Muscle layer of duodenum (tissue), 2 donors: ENCODE measurements at regions not wholly inside any gene's neighbourhood (a gene's known extent, or its start where the extent isn't known, plus 50 kb on each side); places are given as distances from the start of the nearest gene placed in this dataset.

ENCODE experiments used
- H3K27ac ChIP-seq: one replicate; pipeline ENCODE4 v1.7.0; 2013; ENCODE audit warnings: mild to moderate bottlenecking, low read length
- H3K27me3 ChIP-seq: one replicate; pipeline ENCODE4 v1.7.0; 2013; ENCODE audit warnings: low read depth, mild to moderate bottlenecking, control low read depth, low read length
- H3K36me3 ChIP-seq, 2 donors: one replicate each; pipeline ENCODE4 v1.7.0; 2013; ENCODE audit warnings: low read length in 2 of 2, control low read depth in 1 of 2, mild to moderate bottlenecking in 1 of 2; ENCODE audit not compliant: insufficient read depth in 2 of 2, control insufficient read depth in 1 of 2
- H3K4me1 ChIP-seq, 2 donors: one replicate each; pipeline ENCODE4 v1.7.0; 2013; ENCODE audit warnings: low read length in 2 of 2, mild to moderate bottlenecking in 2 of 2, control low read depth in 1 of 2, moderate library complexity in 1 of 2; ENCODE audit not compliant: insufficient read depth in 2 of 2, control insufficient read depth in 1 of 2
- H3K4me3 ChIP-seq, 2 donors: one replicate each; pipeline ENCODE4 v1.7.0; 2013; ENCODE audit warnings: low read length in 2 of 2, low read depth in 1 of 2, mild to moderate bottlenecking in 1 of 2
- H3K9me3 ChIP-seq, 2 donors: one replicate each; pipeline ENCODE4 v1.7.0; 2013; ENCODE audit warnings: low read length in 2 of 2, control low read depth in 1 of 2, mild to moderate bottlenecking in 1 of 2; ENCODE audit not compliant: control insufficient read depth in 1 of 2
- donor health status: healthy.

DNA sequence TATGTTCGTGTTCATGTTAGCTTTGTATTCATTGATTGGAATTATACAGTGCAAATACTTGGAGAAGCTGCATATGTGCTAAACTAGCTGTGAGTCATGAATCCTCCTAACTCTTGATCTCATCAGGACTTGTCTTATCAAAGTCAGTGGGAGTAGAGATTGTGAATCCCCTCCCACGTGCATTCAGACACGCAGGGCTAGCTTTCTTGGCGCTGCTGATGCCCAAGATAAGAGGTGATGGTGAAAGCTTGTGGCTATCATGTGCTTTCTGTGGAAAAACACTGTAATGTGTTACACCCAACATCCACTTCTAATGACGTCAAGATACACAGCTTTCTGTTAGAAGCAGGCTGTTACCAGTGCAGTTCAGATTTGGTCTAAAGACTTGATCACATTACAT lies 348.7 kb upstream of the HAND2 start:
- no peak overlapping the region for H3K27ac ChIP-seq
- no peaks in the 10 kb centered on the region for H3K36me3 ChIP-seq
- H3K27me3 ChIP-seq: no peaks in the 10 kb centered on the region
- H3K4me3 ChIP-seq: no peak overlapping the region
- no peaks in the 10 kb centered on the region for H3K9me3 ChIP-seq
- no peaks in the 10 kb centered on the region for H3K4me1 ChIP-seq

GRCh38 chr4:173871643-173872042 lies 341.6 kb upstream of the HAND2 start:
- no peaks in the 10 kb centered on the region for H3K9me3 ChIP-seq
- no peaks in the 10 kb centered on the region for H3K4me1 ChIP-seq
- no peak overlapping the region for H3K4me3 ChIP-seq
- H3K27ac ChIP-seq: no peak overlapping the region
- no peaks in the 10 kb centered on the region for H3K27me3 ChIP-seq
- no peaks in the 10 kb centered on the region for H3K36me3 ChIP-seq

GRCh38 chr4:173866322-173867026 lies 336.4 kb upstream of the HAND2 start:
- no peaks in the 10 kb centered on the region for H3K36me3 ChIP-seq
- no peak overlapping the region for H3K27ac ChIP-seq

GRCh38 chr4:173862754-173863153 lies 332.7 kb upstream of the HAND2 start:
- Histone ChIP-seq H3K36me3 (no peaks in the 10 kb centered on the region), H3K4me1 (no peaks in the 10 kb centered on the region), H3K27me3 (no peaks in the 10 kb centered on the region), H3K27ac (no peak overlapping the region), H3K4me3 (no peak overlapping the region), H3K9me3 (peaks cover 5 to 6% of the 10 kb centered on the region in 2 donors)

More at GRCh38 chr4:173866322-173867026, 336.4 kb upstream of the HAND2 start:
- H3K4me1 ChIP-seq: no peaks in the 10 kb centered on the region
- no peaks in the 10 kb centered on the region for H3K27me3 ChIP-seq
- peaks cover 5 to 6% of the 10 kb centered on the region in 2 donors for H3K9me3 ChIP-seq
- no peak overlapping the region for H3K4me3 ChIP-seq

GRCh38 chr4:173860094-173860493 lies 330.1 kb upstream of the HAND2 start:
- H3K27ac ChIP-seq: no peak overlapping the region
- H3K4me1 ChIP-seq: no peaks in the 10 kb centered on the region
- no peak overlapping the region for H3K4me3 ChIP-seq
- H3K27me3 ChIP-seq: no peaks in the 10 kb centered on the region
- H3K36me3 ChIP-seq: no peaks in the 10 kb centered on the region
- peaks cover 4 to 5% of the 10 kb centered on the region in 2 donors for H3K9me3 ChIP-seq

GRCh38 chr4:173859091-173859713 lies 329.2 kb upstream of the HAND2 start:
- Histone ChIP-seq H3K4me1 (no peaks in the 10 kb centered on the region), H3K27ac (no peak overlapping the region), H3K27me3 (no peaks in the 10 kb centered on the region), H3K4me3 (no peak overlapping the region), H3K36me3 (no peaks in the 10 kb centered on the region), H3K9me3 (no peaks in the 10 kb centered on the region)

GRCh38 chr4:173858471-173858870 lies 328.4 kb upstream of the HAND2 start:
- Histone ChIP-seq H3K4me3 (no peak overlapping the region), H3K27ac (no peak overlapping the region), H3K4me1 (no peaks in the 10 kb centered on the region), H3K36me3 (no peaks in the 10 kb centered on the region), H3K9me3 (no peaks in the 10 kb centered on the region), H3K27me3 (no peaks in the 10 kb centered on the region)

GRCh38 chr4:173857828-173858227 lies 327.8 kb upstream of the HAND2 start:
- Histone ChIP-seq H3K9me3 (no peaks in the 10 kb centered on the region), H3K27me3 (no peaks in the 10 kb centered on the region), H3K4me3 (no peak overlapping the region), H3K36me3 (no peaks in the 10 kb centered on the region), H3K4me1 (no peaks in the 10 kb centered on the region), H3K27ac (no peak overlapping the region)

GRCh38 chr4:173855015-173855414 lies 325.0 kb upstream of the HAND2 start:
- H3K36me3 ChIP-seq: no peaks in the 10 kb centered on the region
- H3K27me3 ChIP-seq: no peaks in the 10 kb centered on the region
- no peaks in the 10 kb centered on the region for H3K4me1 ChIP-seq
- H3K9me3 ChIP-seq: no peaks in the 10 kb centered on the region
- no peak overlapping the region for H3K27ac ChIP-seq
- H3K4me3 ChIP-seq: no peak overlapping the region

- H3K4me1 ChIP-seq: no peaks in the 10 kb centered on the region
- no peaks in the 10 kb centered on the region for H3K27me3 ChIP-seq
- H3K27ac ChIP-seq: no peak overlapping the region
- H3K9me3 ChIP-seq: no peaks in the 10 kb centered on the region
- H3K4me3 ChIP-seq: no peak overlapping the region
- H3K36me3 ChIP-seq: no peaks in the 10 kb centered on the region
These were observed 322.7 kb upstream of the HAND2 start for GRCh38 chr4:173852775-173853174.

DNA sequence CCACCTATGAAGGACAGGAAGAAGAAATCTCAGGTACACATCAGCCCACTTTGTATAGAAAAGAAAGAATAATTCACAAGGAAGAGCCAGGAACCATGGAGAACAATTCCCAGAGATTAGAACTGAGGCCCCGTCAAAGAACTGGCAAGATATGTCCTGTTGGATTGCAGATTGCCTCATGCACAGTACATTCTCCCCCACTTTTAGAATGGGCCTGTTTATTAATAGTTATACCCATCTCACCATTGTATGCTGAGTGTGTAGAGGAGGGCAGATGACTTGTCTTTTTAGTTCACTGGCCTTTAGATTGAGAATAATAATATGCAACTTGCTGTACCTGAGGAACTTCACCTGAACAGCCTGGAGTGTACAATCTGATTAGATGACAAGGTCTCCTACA lies 315.6 kb upstream of the HAND2 start:
- H3K9me3 ChIP-seq: peaks cover 0 to 2% of the 10 kb centered on the region in 2 donors
- no peaks in the 10 kb centered on the region for H3K27me3 ChIP-seq
- no peaks in the 10 kb centered on the region for H3K36me3 ChIP-seq
- no peaks in the 10 kb centered on the region for H3K4me1 ChIP-seq
- no peak overlapping the region for H3K4me3 ChIP-seq
- no peak overlapping the region for H3K27ac ChIP-seq

DNA sequence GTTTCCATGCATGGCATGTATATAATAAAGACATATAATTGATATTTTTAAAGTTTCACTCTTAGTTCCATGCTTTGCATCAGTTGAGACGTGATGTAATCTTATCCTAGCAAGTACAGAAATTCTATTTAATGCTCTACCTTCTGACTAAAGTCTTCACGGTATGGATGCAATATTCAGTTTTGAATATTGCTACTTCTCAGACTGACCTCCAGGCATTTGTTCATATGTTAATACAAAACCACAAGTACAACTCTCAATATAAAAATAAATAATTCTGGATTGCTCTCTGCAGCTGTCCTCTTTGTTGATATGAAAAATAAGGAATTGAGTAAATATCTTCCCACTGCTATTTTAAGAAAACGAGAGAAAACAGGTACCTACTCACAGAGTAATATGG lies 309.8 kb upstream of the HAND2 start:
- H3K36me3 ChIP-seq: no peaks in the 10 kb centered on the region
- no peak overlapping the region for H3K4me3 ChIP-seq
- H3K4me1 ChIP-seq: no peaks in the 10 kb centered on the region
- no peaks in the 10 kb centered on the region for H3K27me3 ChIP-seq
- peaks cover 0 to 2% of the 10 kb centered on the region in 2 donors for H3K9me3 ChIP-seq
- H3K27ac ChIP-seq: no peak overlapping the region
